IPS-20b (cell line): ENCODE measurements at regions not wholly inside any gene's neighbourhood (a gene's known extent, or its start where the extent isn't known, plus 50 kb on each side); places are given as distances from the start of the nearest gene placed in this dataset.

ENCODE experiments used
- H3K27ac ChIP-seq: one replicate; pipeline ENCODE4 v1.5.1; 2013; ENCODE audit warnings: low read length
- H3K27me3 ChIP-seq: 2 replicates; pipeline ENCODE4 v1.6.1; 2013; ENCODE audit warnings: mild to moderate bottlenecking, low read length, inconsistent platforms; ENCODE audit not compliant: insufficient read depth
- H3K36me3 ChIP-seq: 2 replicates; pipeline ENCODE4 v1.6.1; 2013; ENCODE audit warnings: low read depth, mild to moderate bottlenecking, inconsistent platforms, low read length, moderate library complexity; ENCODE audit not compliant: insufficient read depth
- H3K4me1 ChIP-seq: 2 replicates; pipeline ENCODE4 v1.6.1; 2013; ENCODE audit warnings: mild to moderate bottlenecking, control low read depth, inconsistent platforms, low read length, moderate library complexity; ENCODE audit not compliant: insufficient read depth
- H3K4me3 ChIP-seq: 2 replicates; pipeline ENCODE4 v1.5.1; 2013; ENCODE audit warnings: mild to moderate bottlenecking, low read length, inconsistent platforms
- H3K9ac ChIP-seq: 2 replicates; pipeline ENCODE4 v1.6.1; 2013; ENCODE audit warnings: low read depth, mild to moderate bottlenecking, inconsistent platforms, low read length, moderate library complexity
- H3K9me3 ChIP-seq: 2 replicates; pipeline ENCODE4 v1.6.1; 2013; ENCODE audit warnings: mild to moderate bottlenecking, low read depth, low read length, inconsistent platforms; ENCODE audit not compliant: insufficient read depth

DNA sequence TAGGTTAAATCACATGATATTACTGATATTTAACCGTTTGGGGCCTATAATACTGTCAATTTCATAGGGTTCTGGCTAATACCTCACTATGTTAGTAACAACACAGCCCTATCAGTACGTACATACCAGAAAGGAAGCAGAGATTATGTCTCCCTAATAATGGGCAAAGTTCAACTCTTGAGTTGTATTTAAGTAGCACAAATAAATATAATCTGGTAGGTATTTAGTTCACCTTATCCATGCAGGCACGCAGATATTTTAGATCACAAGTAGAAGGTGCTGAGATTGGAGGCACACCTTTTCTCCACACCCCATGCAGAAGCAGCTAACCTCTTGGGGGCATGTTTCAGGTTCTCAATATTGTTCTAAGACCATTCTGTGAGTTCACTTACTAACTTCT is 118.9 kb downstream of the IRS1 start:
- H3K27ac ChIP-seq: no peak overlapping the region
- H3K9ac ChIP-seq: no peak overlapping the region
- no peaks in the 10 kb centered on the region for H3K36me3 ChIP-seq
- H3K27me3 ChIP-seq: no peaks in the 10 kb centered on the region
- H3K4me1 ChIP-seq: no peaks in the 10 kb centered on the region
- H3K9me3 ChIP-seq: no peaks in the 10 kb centered on the region
- H3K4me3 ChIP-seq: no peak overlapping the region

GRCh38 chr2:226679389-226680065 is 120.1 kb downstream of the IRS1 start:
- H3K27ac ChIP-seq: no peak overlapping the region
- H3K4me1 ChIP-seq: no peaks in the 10 kb centered on the region
- H3K9ac ChIP-seq: no peak overlapping the region
- no peaks in the 10 kb centered on the region for H3K27me3 ChIP-seq
- H3K36me3 ChIP-seq: no peaks in the 10 kb centered on the region
- H3K4me3 ChIP-seq: no peak overlapping the region
- no peaks in the 10 kb centered on the region for H3K9me3 ChIP-seq

DNA sequence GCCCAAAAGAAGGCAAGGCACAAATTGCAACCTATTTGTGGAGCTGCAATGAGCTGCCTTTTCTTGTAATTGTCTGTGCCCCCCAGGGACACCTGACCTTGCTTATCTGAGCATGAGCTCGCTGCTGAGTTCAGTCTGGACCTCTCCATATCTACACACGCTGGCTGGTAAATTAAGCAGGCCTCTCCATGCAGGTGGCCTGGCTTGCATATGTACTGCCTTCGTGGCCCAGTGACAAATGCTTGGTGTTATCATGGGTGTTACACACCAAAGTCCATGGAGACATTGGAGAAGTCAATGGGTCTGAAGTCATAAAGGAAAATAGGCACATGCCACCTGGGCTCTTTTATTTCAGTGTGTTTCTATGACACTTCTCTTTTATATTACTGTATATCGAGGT is 121.2 kb downstream of the IRS1 start:
- Histone ChIP-seq H3K9ac (no peak overlapping the region), H3K27me3 (no peaks in the 10 kb centered on the region), H3K4me1 (no peaks in the 10 kb centered on the region), H3K27ac (no peak overlapping the region), H3K36me3 (no peaks in the 10 kb centered on the region), H3K9me3 (no peaks in the 10 kb centered on the region), H3K4me3 (no peak overlapping the region)

GRCh38 chr2:226677080-226677479 is 122.5 kb downstream of the IRS1 start:
- Histone ChIP-seq H3K4me1 (no peaks in the 10 kb centered on the region), H3K9me3 (no peaks in the 10 kb centered on the region), H3K4me3 (no peak overlapping the region), H3K9ac (no peak overlapping the region), H3K27ac (no peak overlapping the region), H3K36me3 (no peaks in the 10 kb centered on the region), H3K27me3 (no peaks in the 10 kb centered on the region)

DNA sequence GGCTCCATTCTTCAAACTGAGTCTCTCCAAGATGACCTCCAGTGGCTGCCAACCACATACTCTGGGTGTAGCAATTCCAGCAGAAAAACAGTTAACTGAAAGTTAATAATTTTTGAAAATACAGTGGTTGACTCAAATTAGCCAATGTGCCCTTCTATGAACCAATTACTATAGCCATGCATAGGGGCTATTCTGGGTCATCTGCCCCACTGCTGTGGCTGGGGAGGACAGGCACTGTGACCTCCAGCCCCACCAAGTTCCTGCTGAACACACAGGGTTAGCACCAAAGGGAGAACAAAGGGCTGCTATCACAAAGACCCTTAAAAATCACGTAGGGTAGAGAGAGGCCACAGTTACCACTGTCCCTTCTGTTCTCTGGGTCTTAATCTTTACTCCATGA is 123.0 kb downstream of the IRS1 start:
- no peaks in the 10 kb centered on the region for H3K4me1 ChIP-seq
- H3K27me3 ChIP-seq: no peaks in the 10 kb centered on the region
- H3K9ac ChIP-seq: no peak overlapping the region
- no peaks in the 10 kb centered on the region for H3K9me3 ChIP-seq
- no peak overlapping the region for H3K27ac ChIP-seq
- no peak overlapping the region for H3K4me3 ChIP-seq
- no peaks in the 10 kb centered on the region for H3K36me3 ChIP-seq

DNA sequence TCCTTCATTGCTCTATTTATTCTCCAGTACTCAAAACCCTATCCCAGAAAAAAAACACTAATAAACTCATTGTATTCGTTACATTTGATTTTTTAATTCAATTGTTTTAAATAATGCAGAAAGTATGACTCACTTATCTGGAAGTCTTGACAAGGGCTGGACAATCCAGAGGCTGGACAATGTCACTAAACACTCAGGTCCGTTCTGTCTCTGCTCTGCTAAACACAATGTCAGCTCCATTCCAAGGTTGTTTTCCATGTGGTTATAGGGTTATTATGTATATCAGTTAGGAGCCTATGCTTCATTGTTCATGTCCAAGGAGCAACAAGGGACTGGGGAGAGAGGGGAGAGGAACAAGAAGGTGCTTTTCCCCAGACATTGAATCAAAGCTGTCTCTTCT is 125.5 kb downstream of the IRS1 start:
- Histone ChIP-seq H3K9ac (no peak overlapping the region), H3K27ac (no peak overlapping the region), H3K36me3 (no peaks in the 10 kb centered on the region), H3K4me3 (no peak overlapping the region), H3K9me3 (no peaks in the 10 kb centered on the region), H3K4me1 (no peaks in the 10 kb centered on the region; the same call in 1 of the 2 replicates), H3K27me3 (no peaks in the 10 kb centered on the region)

DNA sequence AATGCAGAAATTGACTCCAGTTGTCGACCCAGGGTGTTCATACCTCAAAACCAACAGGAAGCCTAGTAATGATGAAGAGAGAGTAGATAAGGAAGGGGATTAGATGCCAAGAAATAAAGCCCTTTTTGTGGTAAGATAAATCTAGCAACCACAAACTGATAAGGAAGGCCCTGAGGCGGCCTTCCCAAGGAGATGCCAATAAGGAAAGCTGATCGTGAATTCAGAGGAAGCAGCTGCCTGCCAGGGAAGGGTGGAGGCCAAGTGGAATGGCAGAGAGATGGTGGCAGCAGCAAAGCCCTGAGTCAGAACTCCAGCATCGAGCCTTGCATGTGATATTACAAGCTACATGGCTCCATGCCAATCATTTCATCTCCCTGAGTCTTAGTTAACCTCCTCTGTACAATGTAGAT is 126.3 kb downstream of the IRS1 start:
- Histone ChIP-seq H3K27me3 (no peaks in the 10 kb centered on the region), H3K27ac (no peak overlapping the region), H3K4me3 (no peak overlapping the region), H3K36me3 (no peaks in the 10 kb centered on the region), H3K9me3 (no peaks in the 10 kb centered on the region), H3K9ac (no peak overlapping the region), H3K4me1 (no peaks in the 10 kb centered on the region; the same call in 1 of the 2 replicates)

DNA sequence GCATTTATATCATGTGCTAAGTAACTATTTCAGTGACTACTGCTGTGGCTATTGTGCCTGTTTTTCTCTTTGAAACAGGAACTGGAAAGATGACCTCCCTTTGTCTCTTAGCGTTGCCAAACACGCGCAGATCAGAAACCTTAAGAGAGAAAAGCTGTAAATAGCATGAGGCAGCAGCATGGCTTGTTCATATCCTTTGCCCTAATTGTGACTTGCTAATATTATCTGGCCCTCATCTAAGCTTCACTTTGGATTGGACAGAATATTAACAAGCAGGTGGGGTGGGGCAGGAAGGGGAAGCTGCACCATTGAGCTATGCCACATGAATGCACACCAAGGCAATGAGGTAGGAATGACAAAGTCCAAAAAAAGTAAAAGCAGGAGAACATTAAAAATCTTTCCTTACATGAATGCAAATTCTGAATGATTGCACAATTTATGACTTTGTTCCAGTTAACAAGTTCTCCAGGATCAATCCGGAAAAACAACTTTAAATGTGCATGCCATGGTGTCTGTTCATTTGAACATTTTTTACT is 128.4 kb downstream of the IRS1 start:
- H3K4me1 ChIP-seq: no peaks in the 10 kb centered on the region; the same call in 1 of the 2 replicates
- H3K9ac ChIP-seq: no peak overlapping the region
- no peak overlapping the region for H3K27ac ChIP-seq

DNA sequence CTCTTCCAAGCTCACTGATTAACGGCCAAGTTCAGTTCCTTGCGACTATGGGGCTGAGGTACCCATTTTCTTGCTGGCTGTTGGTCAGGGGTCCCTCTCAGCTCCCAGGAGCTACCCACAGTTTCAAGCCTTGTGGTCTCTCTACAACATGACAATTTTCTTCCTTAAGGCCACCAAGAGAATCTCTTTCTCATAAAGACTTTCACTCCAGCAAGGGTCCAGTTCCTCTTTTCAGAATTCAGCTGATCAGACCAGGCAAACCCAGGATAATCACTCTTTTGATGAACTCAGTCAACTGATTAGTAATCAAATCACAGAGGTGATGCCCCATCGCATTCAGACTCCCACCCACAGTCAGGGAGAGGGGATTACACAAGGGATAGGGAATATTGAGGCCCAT is 129.7 kb downstream of the IRS1 start:
- H3K9me3 ChIP-seq: no peaks in the 10 kb centered on the region
- no peaks in the 10 kb centered on the region for H3K27me3 ChIP-seq
- H3K36me3 ChIP-seq: no peaks in the 10 kb centered on the region
- no peak overlapping the region for H3K9ac ChIP-seq
- H3K4me1 ChIP-seq: no peaks in the 10 kb centered on the region; the same call in 1 of the 2 replicates
- H3K4me3 ChIP-seq: no peak overlapping the region
- H3K27ac ChIP-seq: no peak overlapping the region

More for the DNA sequence above, 128.4 kb downstream of the IRS1 start:
- Histone ChIP-seq H3K4me3 (no peak overlapping the region), H3K36me3 (no peaks in the 10 kb centered on the region), H3K9me3 (no peaks in the 10 kb centered on the region), H3K27me3 (no peaks in the 10 kb centered on the region)

DNA sequence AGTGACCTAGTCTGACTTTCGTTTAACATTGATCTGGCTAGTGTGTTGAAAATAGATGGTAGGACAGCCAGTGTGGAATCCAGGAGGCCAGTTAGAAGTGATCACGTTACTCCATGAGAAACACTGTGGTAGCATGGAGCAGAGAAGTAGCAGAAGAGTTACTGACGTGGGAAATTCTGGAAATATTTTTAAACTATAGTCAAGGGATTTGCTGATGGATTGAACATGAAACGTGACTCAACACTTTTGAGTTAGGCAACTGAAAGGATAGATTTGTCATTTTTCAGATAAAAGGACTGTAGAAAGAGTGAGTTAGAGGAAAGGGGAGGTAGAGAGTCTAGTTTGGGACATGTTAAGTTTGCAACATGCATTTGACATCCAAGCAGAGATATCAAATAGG is 130.4 kb downstream of the IRS1 start:
- Histone ChIP-seq H3K9me3 (no peaks in the 10 kb centered on the region), H3K27ac (no peak overlapping the region), H3K4me1 (no peaks in the 10 kb centered on the region; the same call in 1 of the 2 replicates), H3K4me3 (no peak overlapping the region), H3K9ac (no peak overlapping the region), H3K27me3 (no peaks in the 10 kb centered on the region), H3K36me3 (no peaks in the 10 kb centered on the region)

GRCh38 chr2:226667736-226668135 is 131.9 kb downstream of the IRS1 start:
- Histone ChIP-seq H3K27ac (no peak overlapping the region), H3K4me1 (no peaks in the 10 kb centered on the region; the same call in 1 of the 2 replicates), H3K4me3 (no peak overlapping the region), H3K9me3 (no peaks in the 10 kb centered on the region), H3K36me3 (no peaks in the 10 kb centered on the region), H3K27me3 (no peaks in the 10 kb centered on the region), H3K9ac (no peak overlapping the region)

DNA sequence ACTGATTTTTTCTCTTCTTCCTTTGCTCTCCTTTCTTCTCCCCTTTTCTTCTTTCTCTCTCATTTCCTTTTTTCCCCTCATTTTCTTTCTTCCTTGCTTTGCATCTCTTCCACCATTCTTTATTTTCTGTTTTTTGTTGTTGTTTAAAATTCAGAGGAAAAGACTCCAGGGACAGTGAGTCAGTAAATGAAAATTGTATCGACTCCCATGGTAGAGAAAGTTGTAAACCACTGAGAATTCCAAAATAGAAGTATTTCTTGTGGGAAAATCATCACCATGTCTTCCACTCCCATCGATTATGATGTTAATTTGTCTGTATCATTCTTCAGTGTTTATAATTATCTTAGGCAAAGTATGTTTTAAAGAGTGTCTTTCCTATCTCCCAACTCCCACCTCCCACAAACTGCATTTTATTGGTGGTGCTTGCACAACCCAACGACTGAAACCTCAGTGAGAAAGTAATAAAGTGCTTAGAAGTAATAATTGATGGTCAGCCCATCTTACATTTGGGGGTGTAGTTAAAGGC is 134.3 kb downstream of the IRS1 start:
- H3K4me3 ChIP-seq: no peak overlapping the region
- no peaks in the 10 kb centered on the region for H3K9me3 ChIP-seq
- H3K36me3 ChIP-seq: no peaks in the 10 kb centered on the region
- no peaks in the 10 kb centered on the region for H3K27me3 ChIP-seq
- no peak overlapping the region for H3K9ac ChIP-seq
- H3K27ac ChIP-seq: no peak overlapping the region
- H3K4me1 ChIP-seq: no peaks in the 10 kb centered on the region
